Upper lobe of left lung (tissue), 4 donors: ENCODE measurements at regions not wholly inside any gene's neighbourhood (a gene's known extent, or its start where the extent isn't known, plus 50 kb on each side); places are given as distances from the start of the nearest gene placed in this dataset.

ENCODE experiments used
- CTCF ChIP-seq, 6 experiments: fragments of 450-650 bp in 4 of 6; fragments of 200-600 bp in 2 of 6; sonication (generic) in 2 of 6; IDR thresholded peaks; one replicate each; pipeline ENCODE4 v1.5.1; 2016 to 2019; ENCODE audit warnings: antibody characterized with exemption in 6 of 6
- POLR2A ChIP-seq, 4 donors: fragments of 450-650 bp; IDR thresholded peaks; one replicate each; pipeline ENCODE4 v1.5.1; 2016 to 2017; ENCODE audit warnings: antibody characterized with exemption in 4 of 4, mild to moderate bottlenecking in 2 of 4

GRCh38 chr1:94670273-94670672 lies 128.7 kb upstream of the F3 start:
- TF ChIP-seq CTCF (IDR thresholded peaks at IDR 0.05) (no peak), POLR2A (IDR thresholded peaks at IDR 0.05) (no peak)
